ENCODE measurements at regions not wholly inside any gene's neighbourhood (a gene's known extent, or its start where the extent isn't known, plus 50 kb on each side); places are given as distances from the start of the nearest gene placed in this dataset.

GRCh38 chr10:62480196-62480595 is 106.0 kb downstream of the ZNF365 start:
- TF ChIP-seq EZH2 (IDR thresholded peaks at IDR 0.05; ENCODE audit: borderline replicate concordance, low read length) (no peak), CTCF (conservative IDR thresholded peaks at IDR 0.05 in 1 of 2, IDR thresholded peaks at IDR 0.05 in 1 of 2; ENCODE audit: extremely low read depth in 1 of 2, insufficient read depth in 1 of 2, low read depth in 1 of 2, low read length in 2 of 2) (no peak)
